GM23338 (cell line): ENCODE measurements at regions not wholly inside any gene's neighbourhood (a gene's known extent, or its start where the extent isn't known, plus 50 kb on each side); places are given as distances from the start of the nearest gene placed in this dataset.

ENCODE experiments used
- CREB1 ChIP-seq: fragments of 250-450 bp; sonication (Bioruptor Pico); IDR thresholded peaks from 2 replicates; pipeline ENCODE4 v1.5.0; 2020; ENCODE audit warnings: low read depth, mild to moderate bottlenecking, moderate library complexity
- CTCF ChIP-seq, 2 experiments: fragments of 200-600 bp in 1 of 2; sonication (generic) in 1 of 2; conservative IDR thresholded peaks; 2 replicates each; pipeline versions ENCODE4 v1.5.1 to v1.6.1; 2016 to 2017; ENCODE audit warnings: antibody characterized with exemption in 2 of 2, low read depth in 2 of 2, mild to moderate bottlenecking in 2 of 2, moderate library complexity in 1 of 2
- ETS1 ChIP-seq: IDR thresholded peaks from 2 replicates; pipeline ENCODE4 v1.6.1; 2016; ENCODE audit warnings: antibody characterized with exemption
- EZH2 ChIP-seq: fragments of 200-600 bp; sonication (generic); IDR thresholded peaks from one replicate; pipeline ENCODE4 v1.8.0; 2017; ENCODE audit warnings: antibody characterized with exemption, mild to moderate bottlenecking, low read depth; ENCODE audit not compliant: unreplicated experiment
- EZH2phosphoT487 ChIP-seq: fragments of 200-600 bp; sonication (generic); IDR thresholded peaks from one replicate; pipeline ENCODE4 v1.8.1; 2018; ENCODE audit warnings: antibody characterized with exemption; ENCODE audit not compliant: unreplicated experiment
- POLR2AphosphoS5 ChIP-seq: IDR thresholded peaks from 2 replicates; pipeline ENCODE4 v1.6.1; 2016; ENCODE audit warnings: antibody characterized with exemption, low read depth

- TF ChIP-seq CTCF (conservative IDR thresholded peaks at IDR 0.05; ENCODE audit: low read depth in 2 of 2) (no peak), POLR2AphosphoS5 (no peak), EZH2phosphoT487 (no peak), EZH2 (no peak), ETS1 (no peak), CREB1 (CRISPR knock-in tag) (no peak)
Observed at GRCh38 chr16:26623442-26623841, 443.3 kb upstream of the C16orf82 start.
